Adrenal gland (tissue), 9 donors: ENCODE measurements at regions not wholly inside any gene's neighbourhood (a gene's known extent, or its start where the extent isn't known, plus 50 kb on each side); places are given as distances from the start of the nearest gene placed in this dataset.

Experiments used
- DNase-seq, 7 donors: peaks; one replicate each; pipeline ENCODE4 v3.0.0-alpha.2; 2019 to 2020
- H3K27ac ChIP-seq, 5 donors: fragments of 200-600 bp; sonication (generic) in 4 of 5; 1 replicate in 3 of 5; 2 replicates in 2 of 5; pipeline versions ENCODE4 v1.5.1 to v1.8.0; 2016 to 2020; ENCODE audit warnings: mild to moderate bottlenecking in 1 of 5
- H3K27me3 ChIP-seq: fragments of 200-600 bp; 2 replicates; pipeline ENCODE4 v1.8.0; 2021
- H3K36me3 ChIP-seq, 2 donors: fragments of 200-600 bp; replicated peaks in 1 of 2; 1 replicate in 1 of 2; 2 replicates in 1 of 2; pipeline versions ENCODE4 v1.5.1 to v1.8.0; 2018 to 2022
- H3K4me1 ChIP-seq, 2 donors: fragments of 200-600 bp; replicated peaks in 1 of 2; 1 replicate in 1 of 2; 2 replicates in 1 of 2; pipeline versions ENCODE4 v1.5.1 to v1.8.0; 2018 to 2021
- H3K4me3 ChIP-seq, 4 donors: fragments of 200-600 bp; sonication (generic) in 3 of 4; one replicate each; pipeline ENCODE4 v1.5.1; 2016 to 2018
- H3K9me3 ChIP-seq, 3 donors: fragments of 200-600 bp; sonication (generic) in 1 of 3; replicated peaks in 1 of 3; 1 replicate in 2 of 3; 2 replicates in 1 of 3; pipeline versions ENCODE4 v1.5.1 to v1.8.0; 2016 to 2021
- POLR2A ChIP-seq, 2 donors: fragments of 450-650 bp; IDR thresholded peaks; one replicate each; pipeline ENCODE4 v1.6.1; 2017; ENCODE audit warnings: antibody characterized with exemption in 2 of 2, mild to moderate bottlenecking in 2 of 2, moderate library complexity in 1 of 2
- WGBS, 4 donors: extraction: QIAGEN DNeasy Blood & Tissue Kit in 2 of 4; methylation state at CpG; one replicate each; pipeline versions ENCODE4 v1.1.5 to v1.1.7; 2013 to 2017; 5-methylcytosine and 5-hydroxymethylcytosine counted together
- intact Hi-C, 2 donors: fragments of 100-400 bp; cut with DNase I; formaldehyde crosslinking; loops; one replicate each; pipeline versions ENCODE4 v1.14.1 to v1.15.0; 2022 to 2023
- TF ChIP-seq, protein P1 (sequence below), 6 experiments: fragments of 450-650 bp in 4 of 6; fragments of 200-600 bp in 2 of 6; sonication (generic) in 1 of 6; IDR thresholded peaks; 1 replicate in 5 of 6; 2 replicates in 1 of 6; pipeline versions ENCODE4 v1.5.1 to v1.8.0; 2016 to 2021; ENCODE audit warnings: antibody characterized with exemption in 6 of 6, mild to moderate bottlenecking in 2 of 6, moderate library complexity in 1 of 6
- donor health status: healthy with polysubstance abuse.
- donor health status: Bipolar disorder and iron deficiency.
- donor health status: DM: yes; HTN: yes; CAD: no.
- donor health status: DM: no; HTN: no; CAD: no.
- donor health status: DM: no; HTN: no; CAD: no.

DNA sequence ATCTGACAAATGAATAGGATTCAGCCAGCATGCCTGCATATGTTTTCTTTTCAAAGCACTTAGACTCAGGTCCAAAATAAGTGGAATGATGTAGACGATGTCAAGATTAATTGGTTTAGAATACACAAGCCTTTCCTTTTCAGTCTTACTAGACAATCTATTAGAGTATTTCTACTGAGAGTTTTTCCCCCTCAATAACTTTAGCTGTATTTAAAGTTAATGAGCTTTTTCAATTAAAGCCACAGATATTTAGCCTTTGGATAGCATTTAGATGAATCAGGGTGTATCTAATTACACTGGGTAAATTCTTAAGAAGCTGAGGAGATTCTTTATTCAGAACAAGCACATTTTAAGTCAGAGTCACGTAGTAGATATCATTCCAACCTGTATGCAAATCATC lies 198.7 kb upstream of the MPDZ start:
- H3K27ac ChIP-seq: no peak overlapping the region
- intact Hi-C loops: no loop called here
- no peaks in the 10 kb centered on the region for H3K9me3 ChIP-seq
- no peaks in the 10 kb centered on the region for H3K27me3 ChIP-seq
- DNase-seq: no peak
- no peak overlapping the region for H3K4me3 ChIP-seq
- H3K4me1 ChIP-seq: no peaks in the 10 kb centered on the region
- H3K36me3 ChIP-seq: no peaks in the 10 kb centered on the region
- WGBS, 4 donors: 63 to 72% (median 66%) methylated on average over 2 of the region's 2 CpGs
- TF ChIP-seq POLR2A (IDR thresholded peaks at IDR 0.05): no peak
- TF ChIP-seq, protein P1, sequence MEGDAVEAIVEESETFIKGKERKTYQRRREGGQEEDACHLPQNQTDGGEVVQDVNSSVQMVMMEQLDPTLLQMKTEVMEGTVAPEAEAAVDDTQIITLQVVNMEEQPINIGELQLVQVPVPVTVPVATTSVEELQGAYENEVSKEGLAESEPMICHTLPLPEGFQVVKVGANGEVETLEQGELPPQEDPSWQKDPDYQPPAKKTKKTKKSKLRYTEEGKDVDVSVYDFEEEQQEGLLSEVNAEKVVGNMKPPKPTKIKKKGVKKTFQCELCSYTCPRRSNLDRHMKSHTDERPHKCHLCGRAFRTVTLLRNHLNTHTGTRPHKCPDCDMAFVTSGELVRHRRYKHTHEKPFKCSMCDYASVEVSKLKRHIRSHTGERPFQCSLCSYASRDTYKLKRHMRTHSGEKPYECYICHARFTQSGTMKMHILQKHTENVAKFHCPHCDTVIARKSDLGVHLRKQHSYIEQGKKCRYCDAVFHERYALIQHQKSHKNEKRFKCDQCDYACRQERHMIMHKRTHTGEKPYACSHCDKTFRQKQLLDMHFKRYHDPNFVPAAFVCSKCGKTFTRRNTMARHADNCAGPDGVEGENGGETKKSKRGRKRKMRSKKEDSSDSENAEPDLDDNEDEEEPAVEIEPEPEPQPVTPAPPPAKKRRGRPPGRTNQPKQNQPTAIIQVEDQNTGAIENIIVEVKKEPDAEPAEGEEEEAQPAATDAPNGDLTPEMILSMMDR (IDR thresholded peaks at IDR 0.05): no peak

DNA sequence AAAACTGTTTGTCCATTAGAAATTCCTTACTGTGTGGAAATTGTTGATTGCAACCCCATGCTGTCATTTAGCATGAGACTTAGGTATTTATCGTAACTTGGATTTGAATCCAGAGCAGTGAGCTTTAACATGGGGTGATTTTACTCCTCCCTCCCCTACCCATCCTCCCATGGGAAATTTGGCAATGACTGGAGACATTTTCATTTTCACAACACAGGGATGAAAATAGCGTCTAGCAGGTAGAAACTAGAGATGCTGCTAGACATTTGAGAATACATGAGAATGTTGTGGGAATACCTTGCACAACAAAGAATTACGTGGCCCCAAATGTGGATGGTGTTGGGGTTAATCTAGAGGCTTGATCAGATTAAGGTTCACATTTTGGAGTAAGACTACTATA lies 191.3 kb upstream of the MPDZ start:
- intact Hi-C loops: no loop called here
- H3K9me3 ChIP-seq: no peaks in the 10 kb centered on the region

DNA sequence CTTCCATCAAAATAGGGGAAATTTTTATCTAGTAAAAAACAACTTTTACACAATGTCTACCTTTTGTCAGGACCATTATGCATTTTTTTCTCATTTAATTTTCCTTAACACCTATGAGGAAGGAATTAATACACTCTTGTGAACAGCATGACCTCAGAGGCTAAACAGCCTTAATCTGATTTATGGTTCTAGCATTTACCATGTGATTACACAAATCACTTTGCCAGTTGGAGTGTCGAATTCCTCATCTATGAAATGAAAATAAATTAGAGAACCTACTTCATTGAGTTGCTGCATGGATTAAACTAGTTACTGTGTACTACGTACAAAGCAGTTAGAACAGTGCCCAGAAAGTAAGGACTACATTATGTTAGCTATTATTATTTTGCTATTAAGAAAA lies 187.7 kb upstream of the MPDZ start:
- intact Hi-C loops: no loop called here
- H3K9me3 ChIP-seq: no peaks in the 10 kb centered on the region
- TF ChIP-seq, protein P1 (IDR thresholded peaks at IDR 0.05): no peak
- TF ChIP-seq POLR2A (IDR thresholded peaks at IDR 0.05): no peak
- no peak overlapping the region for H3K4me3 ChIP-seq
- 38 to 61% (median 47%) methylated on average over 2 of the region's 2 CpGs for WGBS, 4 donors
- no peaks in the 10 kb centered on the region for H3K27me3 ChIP-seq
- no peaks in the 10 kb centered on the region for H3K36me3 ChIP-seq
- DNase-seq: no peak
- no peak overlapping the region for H3K27ac ChIP-seq
- H3K4me1 ChIP-seq: no peaks in the 10 kb centered on the region

More for the DNA sequence above, 191.3 kb upstream of the MPDZ start:
- Histone ChIP-seq H3K4me3 (no peak overlapping the region), H3K36me3 (no peaks in the 10 kb centered on the region), H3K27me3 (no peaks in the 10 kb centered on the region), H3K4me1 (no peaks in the 10 kb centered on the region), H3K27ac (no peak overlapping the region)
- no peak for TF ChIP-seq POLR2A (IDR thresholded peaks at IDR 0.05)
- TF ChIP-seq, protein P1 (IDR thresholded peaks at IDR 0.05): no peak
- no peak for DNase-seq
- WGBS, 4 donors: 70 to 78% (median 77%) methylated on average over 3 of the region's 3 CpGs

DNA sequence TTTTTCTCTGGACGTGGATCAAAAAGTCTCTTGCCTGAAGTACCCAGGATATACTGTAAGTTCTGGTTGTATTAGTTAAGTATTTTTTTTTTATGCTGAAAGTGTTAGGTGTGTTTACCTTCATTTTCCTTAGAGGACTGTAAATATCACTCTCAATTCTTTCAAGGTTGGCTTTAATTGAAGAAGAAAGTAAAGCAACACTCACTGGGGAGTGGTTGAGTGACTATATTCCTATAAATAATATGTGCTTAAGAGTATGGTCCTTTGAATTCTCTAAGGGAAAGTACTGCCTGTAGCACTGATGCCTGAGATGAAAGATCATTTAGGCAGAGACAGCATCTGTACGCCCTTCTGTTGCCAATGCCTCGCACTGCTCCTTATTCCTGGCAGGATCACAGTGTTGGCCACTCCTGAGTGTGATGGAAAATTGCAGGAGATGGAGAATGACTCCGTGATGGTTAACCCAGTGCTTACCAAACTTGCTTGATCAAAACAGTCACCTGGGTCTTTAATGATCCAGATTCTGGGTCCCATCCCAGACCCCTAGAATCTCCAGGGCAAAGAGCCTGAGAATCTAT lies 182.0 kb upstream of the MPDZ start:
- Histone ChIP-seq H3K36me3 (no peaks in the 10 kb centered on the region), H3K4me3 (no peak overlapping the region), H3K9me3 (no peaks in the 10 kb centered on the region), H3K27me3 (no peaks in the 10 kb centered on the region), H3K27ac (no peak overlapping the region), H3K4me1 (no peaks in the 10 kb centered on the region)
- 75 to 81% (median 78%) methylated on average over 4 of the region's 4 CpGs for WGBS, 4 donors
- no peak for TF ChIP-seq POLR2A (IDR thresholded peaks at IDR 0.05)
- TF ChIP-seq, protein P1 (IDR thresholded peaks at IDR 0.05): no peak
- DNase-seq: no peak
- intact Hi-C loops: no loop called here
